WTC11 (cell line): ENCODE measurements at regions not wholly inside any gene's neighbourhood (a gene's known extent, or its start where the extent isn't known, plus 50 kb on each side); places are given as distances from the start of the nearest gene placed in this dataset.
"Not testable (repeated sequence)": the region's sequence is repeated elsewhere in the genome, so short reads cannot be mapped to it uniquely, and the experiment has no call there.

Experiments used
- CREB1 ChIP-seq: sonication (generic); formaldehyde crosslinking; IDR thresholded peaks from 2 replicates; pipeline ENCODE4 v1.8.0; 2023; ENCODE audit warnings: mild to moderate bottlenecking, missing genetic modification reagents
- FOXP4 ChIP-seq: sonication (generic); formaldehyde crosslinking; IDR thresholded peaks from 2 replicates; pipeline ENCODE4 v1.8.0; 2022; ENCODE audit warnings: mild to moderate bottlenecking, missing genetic modification reagents
- NR2C2 ChIP-seq: sonication (generic); formaldehyde crosslinking; IDR thresholded peaks from 2 replicates; pipeline ENCODE4 v1.8.0; 2022; ENCODE audit warnings: mild to moderate bottlenecking, missing genetic modification reagents
- TF ChIP-seq, protein P1 (sequence below): sonication (generic); formaldehyde crosslinking; IDR thresholded peaks from 2 replicates; pipeline ENCODE4 v1.8.0; 2023; ENCODE audit warnings: missing genetic modification reagents
- TF ChIP-seq, protein P2 (sequence below): fragments of 200-600 bp; IDR thresholded peaks from 2 replicates; pipeline ENCODE4 v1.8.0; 2022; ENCODE audit warnings: antibody characterized with exemption

- TF ChIP-seq, protein P1, sequence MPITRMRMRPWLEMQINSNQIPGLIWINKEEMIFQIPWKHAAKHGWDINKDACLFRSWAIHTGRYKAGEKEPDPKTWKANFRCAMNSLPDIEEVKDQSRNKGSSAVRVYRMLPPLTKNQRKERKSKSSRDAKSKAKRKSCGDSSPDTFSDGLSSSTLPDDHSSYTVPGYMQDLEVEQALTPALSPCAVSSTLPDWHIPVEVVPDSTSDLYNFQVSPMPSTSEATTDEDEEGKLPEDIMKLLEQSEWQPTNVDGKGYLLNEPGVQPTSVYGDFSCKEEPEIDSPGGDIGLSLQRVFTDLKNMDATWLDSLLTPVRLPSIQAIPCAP (CRISPR knock-in tag) = not testable (repeated sequence)
- TF ChIP-seq, protein P2, sequence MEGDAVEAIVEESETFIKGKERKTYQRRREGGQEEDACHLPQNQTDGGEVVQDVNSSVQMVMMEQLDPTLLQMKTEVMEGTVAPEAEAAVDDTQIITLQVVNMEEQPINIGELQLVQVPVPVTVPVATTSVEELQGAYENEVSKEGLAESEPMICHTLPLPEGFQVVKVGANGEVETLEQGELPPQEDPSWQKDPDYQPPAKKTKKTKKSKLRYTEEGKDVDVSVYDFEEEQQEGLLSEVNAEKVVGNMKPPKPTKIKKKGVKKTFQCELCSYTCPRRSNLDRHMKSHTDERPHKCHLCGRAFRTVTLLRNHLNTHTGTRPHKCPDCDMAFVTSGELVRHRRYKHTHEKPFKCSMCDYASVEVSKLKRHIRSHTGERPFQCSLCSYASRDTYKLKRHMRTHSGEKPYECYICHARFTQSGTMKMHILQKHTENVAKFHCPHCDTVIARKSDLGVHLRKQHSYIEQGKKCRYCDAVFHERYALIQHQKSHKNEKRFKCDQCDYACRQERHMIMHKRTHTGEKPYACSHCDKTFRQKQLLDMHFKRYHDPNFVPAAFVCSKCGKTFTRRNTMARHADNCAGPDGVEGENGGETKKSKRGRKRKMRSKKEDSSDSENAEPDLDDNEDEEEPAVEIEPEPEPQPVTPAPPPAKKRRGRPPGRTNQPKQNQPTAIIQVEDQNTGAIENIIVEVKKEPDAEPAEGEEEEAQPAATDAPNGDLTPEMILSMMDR = not testable (repeated sequence)
- TF ChIP-seq NR2C2; CREB1 (CRISPR knock-in tag); FOXP4 (CRISPR knock-in tag): not testable (repeated sequence)
These were observed 53.5 kb upstream of the LARP1 start for GRCh38 chr5:154701725-154702124.
